Activated effector memory CD4-positive, alpha-beta T cell treated with anti-CD3 and anti-CD28 coated beads, Interleukin-2, amount 50 U/mL, for 16 hours (primary cell): ENCODE measurements at regions not wholly inside any gene's neighbourhood (a gene's known extent, or its start where the extent isn't known, plus 50 kb on each side); places are given as distances from the start of the nearest gene placed in this dataset.
"Not testable (repeated sequence)": the region's sequence is repeated elsewhere in the genome, so short reads cannot be mapped to it uniquely, and the experiment has no call there.

ENCODE experiments used
- DNase-seq: peaks from one replicate; pipeline ENCODE4 v3.0.0-alpha.2; 2020

DNA sequence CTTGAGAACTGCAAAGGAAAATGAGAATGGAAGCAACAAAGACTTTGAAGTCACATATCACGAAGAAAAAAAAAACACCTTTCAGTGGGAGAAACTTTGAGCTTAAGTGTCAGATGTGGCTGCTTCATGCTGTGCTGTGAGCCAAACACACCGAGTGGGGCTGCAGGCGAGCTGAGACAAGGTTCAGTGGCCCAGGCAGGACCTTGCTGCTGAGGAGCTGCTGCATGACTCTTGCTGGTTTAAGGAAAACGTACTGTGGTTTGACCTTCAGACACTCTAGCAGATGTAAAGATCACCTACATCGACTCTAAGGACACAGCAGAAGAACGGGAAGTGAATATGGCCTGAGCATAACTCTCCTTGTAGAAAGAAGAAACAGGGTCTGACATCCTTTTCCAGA, 118.1 kb upstream of the OR4E1 start:
- DNase-seq, result no peak

DNA sequence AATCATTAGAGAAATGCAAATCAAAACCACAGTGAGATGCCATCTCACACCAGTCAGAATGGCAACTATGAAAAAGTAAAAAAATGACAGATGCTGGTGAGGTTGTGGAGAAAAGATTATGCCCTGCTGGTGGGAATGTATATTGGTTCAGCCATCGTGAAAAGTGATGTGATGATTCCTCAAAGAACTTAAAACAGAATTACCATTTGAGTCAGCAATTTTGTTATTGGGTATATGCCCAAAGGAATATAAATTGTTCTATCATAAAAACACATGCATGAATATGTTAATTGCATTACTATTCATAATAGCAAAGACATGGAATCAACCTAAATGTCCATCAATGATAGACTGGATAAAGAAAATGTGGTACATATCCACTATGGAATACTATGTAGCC, 115.1 kb upstream of the OR4E1 start:
- DNase-seq, result not testable (repeated sequence)

DNA sequence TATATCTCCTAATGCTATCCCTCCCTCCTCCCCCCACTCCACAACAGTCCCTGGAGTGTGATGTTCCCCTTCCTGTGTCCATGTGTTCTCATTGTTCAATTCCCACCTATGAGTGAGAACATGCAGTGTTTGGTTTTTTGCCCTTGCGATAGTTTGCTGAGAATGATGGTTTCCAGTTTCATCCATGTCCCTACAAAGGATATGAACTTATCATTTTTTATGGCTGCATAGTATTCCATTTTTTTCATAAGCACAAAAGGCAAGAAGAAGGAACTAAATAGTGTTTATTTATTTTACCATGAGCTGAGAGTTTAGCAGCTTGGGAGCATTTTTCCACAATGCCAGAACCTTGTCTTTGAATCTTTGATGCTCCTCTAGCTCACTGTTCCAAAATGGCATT, 113.6 kb upstream of the OR4E1 start:
- not testable (repeated sequence) for DNase-seq

DNA sequence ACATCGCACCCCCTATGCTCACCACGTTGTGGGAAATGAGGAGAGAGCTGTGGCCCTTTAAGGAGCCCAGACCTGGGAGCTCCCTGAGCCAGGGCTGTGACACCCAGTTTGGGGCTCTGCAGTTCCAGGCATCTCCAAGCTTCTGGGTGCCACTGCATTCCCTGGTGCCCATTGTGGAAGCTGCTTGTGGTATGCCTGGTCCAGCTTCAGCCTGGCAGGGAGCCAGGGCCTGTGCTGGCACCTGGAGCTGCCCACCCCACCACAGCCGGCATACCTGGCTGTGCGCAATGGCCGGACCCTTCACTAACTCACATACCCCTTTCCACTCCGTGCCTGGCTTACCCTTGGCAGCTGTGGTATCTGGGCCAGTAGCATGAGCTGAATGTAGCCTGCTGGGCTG, 107.9 kb upstream of the OR4E1 start:
- no peak for DNase-seq

DNA sequence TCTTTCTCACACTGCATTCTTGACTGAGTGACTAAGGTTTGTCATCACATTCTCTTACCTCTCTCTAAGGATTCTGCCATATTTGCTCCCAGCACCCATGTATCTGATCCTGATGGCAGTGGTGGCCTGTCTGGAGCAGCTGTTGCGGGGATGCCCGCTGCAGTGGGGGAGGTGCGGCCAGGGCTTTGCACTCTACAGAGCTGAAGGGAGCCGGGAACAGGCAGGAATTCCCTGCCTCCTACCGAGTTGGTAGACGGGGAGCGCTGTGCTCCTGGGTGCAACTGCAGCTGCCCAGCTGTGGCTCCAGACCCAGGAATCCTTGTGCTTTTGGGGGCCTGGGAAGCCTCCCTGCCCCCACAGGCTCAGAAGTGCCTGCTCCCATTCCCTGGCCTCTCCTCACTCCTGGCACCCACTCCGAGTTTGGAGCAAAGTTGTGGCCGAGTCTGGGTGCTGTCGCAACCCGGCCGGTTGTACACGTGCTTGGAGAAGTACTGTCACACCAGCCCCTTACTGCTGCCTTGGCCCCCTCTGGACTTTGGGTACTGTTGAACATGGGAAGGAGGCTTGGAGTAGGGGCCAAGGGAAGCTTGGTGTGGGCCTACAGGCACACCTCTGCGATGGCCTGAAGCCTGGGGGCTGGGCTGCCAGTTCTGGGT, 106.9 kb upstream of the OR4E1 start:
- DNase-seq, result no peak

DNA sequence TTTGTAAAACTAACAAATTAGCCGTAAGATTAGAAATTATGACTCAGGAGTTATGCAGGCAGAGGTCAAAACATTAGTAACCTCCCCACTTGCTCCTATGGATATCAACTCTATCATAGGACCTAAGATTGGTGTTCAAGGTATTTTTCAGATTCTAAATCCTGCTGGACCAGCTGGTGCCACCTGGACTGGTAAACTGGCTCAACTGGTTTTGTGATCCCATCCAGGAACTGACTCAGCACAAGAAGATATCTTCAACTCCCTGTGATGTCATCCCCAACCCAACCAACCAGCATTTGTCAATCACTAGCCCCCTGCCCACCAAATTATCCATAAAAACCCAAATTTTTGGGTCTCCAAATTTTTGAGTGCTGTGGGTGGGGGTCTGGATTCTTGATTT, 98.1 kb upstream of the OR4E1 start:
- no peak for DNase-seq

DNA sequence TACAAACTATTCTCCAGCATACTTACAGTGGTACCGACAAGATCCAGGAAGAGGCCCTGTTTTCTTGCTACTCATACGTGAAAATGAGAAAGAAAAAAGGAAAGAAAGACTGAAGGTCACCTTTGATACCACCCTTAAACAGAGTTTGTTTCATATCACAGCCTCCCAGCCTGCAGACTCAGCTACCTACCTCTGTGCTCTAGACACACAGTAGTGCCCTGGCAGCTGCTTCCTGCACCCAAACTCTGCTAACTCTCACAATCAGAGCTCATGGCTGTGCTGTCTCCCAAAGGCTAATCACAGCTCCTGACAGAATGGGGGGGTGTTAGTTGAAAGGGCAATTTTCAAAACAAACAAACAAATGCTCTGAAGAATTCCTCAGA, 95.2 kb upstream of the OR4E1 start:
- DNase-seq, result no peak

DNA sequence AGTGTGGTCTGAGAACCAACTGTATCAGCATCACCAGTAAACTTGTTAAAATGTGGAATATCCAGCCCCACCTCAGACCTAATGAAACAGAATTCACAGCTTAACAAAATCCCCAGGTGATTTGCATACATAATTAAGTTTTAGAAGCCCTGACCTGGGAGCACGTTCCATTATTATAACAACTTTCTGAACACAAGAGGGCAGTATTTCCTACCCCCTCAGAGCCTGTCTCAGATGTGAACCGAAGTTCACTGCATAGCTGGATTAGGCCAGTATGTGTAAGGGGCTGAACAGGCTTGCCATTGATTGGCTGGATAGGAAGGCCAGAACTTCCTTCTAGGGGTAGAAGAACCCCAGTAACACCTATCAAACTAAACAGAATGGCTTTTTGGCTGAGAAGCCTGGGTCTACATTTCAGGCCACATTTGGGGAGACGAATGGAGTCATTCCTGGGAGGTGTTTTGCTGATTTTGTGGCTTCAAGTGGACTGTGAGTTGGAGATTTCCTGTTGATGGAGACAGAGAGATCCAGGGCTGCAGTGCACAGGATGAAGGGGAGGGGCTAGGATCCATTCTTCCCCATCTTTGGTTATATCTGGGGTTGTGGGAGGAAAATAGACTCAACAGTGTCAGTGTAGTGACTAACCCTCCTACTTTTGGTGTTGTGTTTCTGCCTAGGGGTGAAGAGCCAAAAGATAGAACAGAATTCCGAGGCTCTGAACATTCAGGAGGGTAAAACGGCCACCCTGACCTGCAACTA, 94.7 kb upstream of the OR4E1 start:
- DNase-seq, result no peak

DNA sequence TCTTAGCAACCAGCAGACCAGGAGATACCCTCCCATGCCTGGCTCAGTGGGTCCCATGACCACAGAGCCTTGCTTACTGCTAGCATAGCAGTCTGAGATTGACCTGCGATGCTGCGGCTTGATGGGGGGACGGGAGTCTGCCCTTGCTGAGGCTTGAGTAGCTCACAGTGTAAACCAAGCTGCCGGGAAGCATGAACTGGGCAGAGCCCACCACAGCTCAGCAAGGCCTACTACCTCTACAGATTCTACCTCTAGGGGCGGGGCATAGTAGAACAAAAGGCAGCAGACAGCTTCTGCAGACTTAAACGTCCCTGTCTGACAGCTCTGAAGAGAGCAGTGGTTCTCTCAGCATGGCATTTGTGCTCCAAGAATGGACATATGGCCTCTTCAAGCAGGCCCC, 86.7 kb upstream of the OR4E1 start:
- not testable (repeated sequence) for DNase-seq

DNA sequence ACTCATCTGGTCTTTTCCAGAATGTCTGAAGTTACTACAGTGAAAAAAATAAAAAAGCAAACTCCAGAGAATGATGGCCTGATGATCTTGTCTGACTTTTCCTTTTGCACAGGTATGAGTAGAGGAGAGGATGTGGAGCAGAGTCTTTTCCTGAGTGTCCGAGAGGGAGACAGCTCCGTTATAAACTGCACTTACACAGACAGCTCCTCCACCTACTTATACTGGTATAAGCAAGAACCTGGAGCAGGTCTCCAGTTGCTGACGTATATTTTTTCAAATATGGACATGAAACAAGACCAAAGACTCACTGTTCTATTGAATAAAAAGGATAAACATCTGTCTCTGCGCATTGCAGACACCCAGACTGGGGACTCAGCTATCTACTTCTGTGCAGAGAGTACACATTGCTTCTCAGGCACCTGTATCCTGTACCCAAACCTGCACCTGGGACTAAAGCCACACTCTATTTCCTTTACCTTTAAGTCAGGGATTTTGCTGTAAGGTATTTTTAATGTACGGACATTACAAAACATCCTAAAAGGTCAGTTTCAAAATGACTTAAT, 75.8 kb upstream of the OR4E1 start:
- DNase-seq, result no peak

DNA sequence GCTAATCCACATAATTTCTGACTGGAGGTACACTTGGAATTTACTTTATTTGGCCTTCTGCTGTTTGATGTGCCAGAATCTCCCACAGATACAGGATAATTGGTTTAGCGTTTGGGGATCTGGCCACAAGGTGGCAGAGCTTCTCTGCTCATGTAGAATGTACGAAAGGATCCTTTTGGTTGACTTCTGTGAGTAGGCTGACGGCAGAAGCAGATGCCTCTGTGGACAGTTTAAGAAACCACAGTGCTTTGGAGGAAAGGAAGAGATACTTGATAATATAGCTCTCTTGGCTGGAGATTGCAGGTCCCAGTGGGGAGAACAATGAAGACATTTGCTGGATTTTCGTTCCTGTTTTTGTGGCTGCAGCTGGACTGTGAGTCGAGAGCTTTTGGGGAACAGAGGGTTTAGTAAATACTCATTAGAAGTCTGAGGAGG, 75.3 kb upstream of the OR4E1 start:
- DNase-seq, result peak; percentile 82

DNA sequence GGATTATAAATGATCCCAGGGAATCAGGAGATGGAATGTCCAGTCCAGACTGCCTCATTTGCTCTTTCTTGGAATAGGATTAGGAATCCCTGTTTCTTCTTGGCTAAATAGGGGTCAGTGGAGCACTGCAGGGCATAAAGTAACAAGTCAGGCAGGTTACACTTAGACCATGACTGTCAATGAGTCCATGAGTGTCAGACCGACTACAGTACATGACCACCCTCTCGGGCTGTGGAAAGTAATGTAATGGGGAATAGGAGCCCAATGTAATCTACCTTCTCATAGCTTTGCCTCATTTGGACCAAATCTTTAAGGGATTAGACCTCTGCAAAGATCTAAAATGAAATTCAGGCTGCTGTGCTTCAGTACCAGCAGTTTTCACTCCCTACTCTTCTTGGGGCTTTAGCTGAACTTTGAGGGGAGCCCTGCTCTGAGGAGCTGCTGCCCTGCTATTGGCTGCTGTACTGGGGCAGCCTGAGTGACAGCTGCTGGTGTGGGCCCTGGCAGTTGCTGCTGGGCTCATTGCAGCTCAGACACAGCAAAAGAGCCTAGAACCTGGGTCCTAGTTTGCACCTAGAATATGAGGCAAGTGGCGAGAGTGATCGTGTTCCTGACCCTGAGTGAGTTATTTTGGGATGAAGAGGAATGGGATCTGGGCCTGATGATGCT, 62.2 kb upstream of the OR4E1 start:
- no peak for DNase-seq

DNA sequence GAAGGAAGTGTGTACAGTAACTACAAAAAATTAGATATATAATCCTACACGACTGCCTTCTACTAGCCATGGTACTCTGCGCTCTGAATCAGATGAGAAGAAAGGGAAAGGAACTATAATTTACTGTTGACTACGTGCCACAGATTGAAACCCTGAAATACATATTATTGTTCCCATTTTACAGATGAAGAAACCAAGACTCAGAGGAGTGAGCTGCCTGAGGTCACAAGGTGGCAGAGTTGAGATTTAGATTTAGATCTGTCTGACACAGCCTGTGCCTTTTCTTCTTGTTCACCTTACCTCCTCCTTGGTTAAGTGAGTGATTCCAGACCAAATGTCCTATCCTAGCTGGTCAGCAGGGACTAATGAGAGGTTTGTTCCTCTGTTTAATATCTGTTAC, 61.6 kb upstream of the OR4E1 start:
- no peak for DNase-seq

DNA sequence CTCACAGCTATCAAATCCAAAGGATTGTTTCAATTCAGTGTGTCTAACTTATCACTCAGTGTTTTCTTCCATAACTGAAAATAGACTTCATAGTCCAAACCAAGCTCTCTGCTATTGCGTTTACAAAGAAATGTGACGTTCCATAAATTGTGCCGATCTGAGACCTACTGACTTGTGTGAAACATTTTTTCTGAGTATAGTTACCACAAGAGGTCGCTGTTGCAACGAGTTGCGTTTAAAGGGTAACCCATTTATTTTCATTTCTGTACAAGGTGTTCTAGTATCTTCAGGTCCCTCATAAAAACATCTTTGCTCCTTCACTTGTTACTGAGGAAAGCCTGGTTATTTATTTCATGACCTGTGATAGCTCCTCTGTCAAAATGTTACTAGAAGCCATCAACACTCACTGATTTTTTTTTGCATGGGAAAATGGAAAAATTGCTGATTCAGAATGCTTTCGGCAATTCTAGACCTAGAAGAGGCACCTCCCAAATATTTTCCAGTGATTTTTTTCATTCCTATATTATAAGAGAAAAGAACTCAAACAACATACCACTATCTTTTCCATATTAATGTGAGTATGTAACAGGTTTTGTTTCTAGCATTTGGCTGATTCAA, 60.9 kb upstream of the OR4E1 start:
- DNase-seq, result peak; percentile 65

DNA sequence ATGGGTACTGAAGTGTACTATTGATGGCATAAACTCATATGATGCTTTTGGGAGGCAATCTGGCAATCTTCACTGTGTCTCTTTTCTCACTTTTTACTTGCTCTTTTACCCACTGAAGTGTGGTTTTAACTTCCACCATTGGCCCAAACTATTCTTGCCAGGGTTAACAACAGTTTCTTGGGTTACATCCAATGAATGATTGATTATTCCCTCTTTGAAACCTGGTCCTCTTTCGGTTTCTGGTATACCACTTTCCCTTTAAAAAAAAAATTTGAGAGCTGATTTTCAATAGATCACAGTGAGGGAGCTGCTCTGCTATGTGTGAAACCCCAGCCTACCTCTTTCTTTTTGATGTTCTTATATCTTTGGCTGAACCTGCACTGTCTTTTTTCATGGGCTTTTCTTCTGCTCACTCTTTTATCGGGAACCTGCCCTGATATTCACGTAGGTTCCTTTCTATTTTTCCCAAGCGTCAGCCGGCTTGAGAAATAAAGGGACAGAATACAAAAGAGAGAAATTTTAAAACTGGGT, 56.1 kb upstream of the OR4E1 start:
- DNase-seq, result no peak

DNA sequence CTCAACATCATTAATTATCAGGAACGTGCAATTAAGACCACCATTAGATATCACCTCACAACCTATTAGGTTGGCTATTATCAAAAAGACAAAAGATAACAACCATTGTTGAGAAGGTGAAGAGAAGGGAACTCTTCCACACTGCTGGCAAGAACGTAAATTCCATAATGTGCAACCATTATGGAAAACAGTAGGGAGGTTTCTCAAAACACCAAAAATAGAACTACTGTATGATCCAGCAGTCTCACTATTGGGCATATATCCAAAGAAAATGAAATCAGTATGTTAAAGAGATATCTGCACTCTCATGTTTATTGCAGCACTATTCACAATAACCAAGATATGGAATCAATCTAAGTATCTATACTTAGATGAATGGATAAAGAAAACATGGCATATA, 51.6 kb upstream of the OR4E1 start:
- DNase-seq, result no peak

DNA sequence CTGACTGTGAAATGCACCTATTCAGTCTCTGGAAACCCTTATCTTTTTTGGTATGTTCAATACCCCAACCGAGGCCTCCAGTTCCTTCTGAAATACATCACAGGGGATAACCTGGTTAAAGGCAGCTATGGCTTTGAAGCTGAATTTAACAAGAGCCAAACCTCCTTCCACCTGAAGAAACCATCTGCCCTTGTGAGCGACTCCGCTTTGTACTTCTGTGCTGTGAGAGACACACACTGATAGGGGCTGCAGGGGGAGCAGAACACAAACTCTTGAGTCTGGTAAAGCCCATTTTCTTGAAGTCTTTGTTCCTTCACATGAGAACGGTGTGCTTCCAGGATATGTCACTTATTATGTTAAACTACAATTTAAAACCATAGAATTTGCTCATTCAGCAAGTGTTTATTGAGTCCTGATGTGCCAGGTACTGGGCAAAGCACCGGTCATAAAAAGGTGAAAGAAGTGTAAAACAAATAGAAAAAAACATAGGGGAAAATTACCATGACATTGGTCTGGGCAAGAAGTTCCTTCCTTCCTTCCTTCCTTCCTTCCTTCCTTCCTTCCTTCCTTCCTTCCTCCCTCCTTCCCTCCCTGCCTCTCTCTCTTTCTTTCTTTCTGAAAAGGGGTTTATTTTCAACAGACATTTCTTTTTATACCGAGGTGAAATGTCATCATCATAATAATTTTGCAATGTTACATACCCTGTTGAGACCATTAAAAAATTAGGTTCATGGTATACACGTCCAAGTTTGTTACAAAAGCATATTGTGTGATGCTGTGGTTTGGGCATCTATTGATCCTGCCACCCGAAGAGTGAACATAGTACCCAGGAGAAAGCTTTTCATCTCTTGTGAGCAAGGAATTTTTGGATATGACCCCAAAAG, 50.7 kb upstream of the OR4E1 start:
- DNase-seq, result no peak

DNA sequence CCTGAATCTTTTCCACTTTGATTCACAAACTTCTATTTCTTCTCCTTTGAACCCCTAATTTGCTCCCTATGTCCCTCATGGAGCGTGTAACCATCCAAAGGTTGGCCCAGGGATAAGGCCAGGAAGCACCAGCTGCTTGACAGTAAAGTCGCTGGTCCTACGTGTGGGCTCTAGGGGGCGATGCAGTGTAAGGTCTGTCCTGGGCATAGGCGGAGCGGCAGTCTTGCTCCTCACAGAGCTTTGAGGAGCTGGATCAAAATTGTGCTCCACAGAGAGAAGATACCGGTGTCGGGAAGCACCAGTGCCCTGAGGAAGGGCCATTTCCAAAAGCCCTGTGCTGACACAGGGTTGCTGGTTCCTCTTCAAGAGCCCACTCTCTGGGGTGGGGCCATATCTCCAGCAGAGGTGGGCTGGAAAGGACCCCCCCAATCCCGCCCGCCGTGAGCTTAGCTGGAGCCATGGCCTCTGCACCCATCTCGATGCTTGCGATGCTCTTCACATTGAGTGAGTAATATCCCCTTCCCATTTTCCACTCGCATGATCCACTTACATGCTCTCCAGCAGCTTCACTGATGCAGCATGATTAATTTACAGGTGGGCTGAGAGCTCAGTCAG, 49.9 kb upstream of the OR4E1 start:
- DNase-seq, result peak; percentile 76
